Fibroblast of the aortic adventitia (primary cell): ENCODE measurements at regions not wholly inside any gene's neighbourhood (a gene's known extent, or its start where the extent isn't known, plus 50 kb on each side); places are given as distances from the start of the nearest gene placed in this dataset.

Experiments used
- DNase-seq: peaks from one replicate; pipeline ENCODE4 v3.0.0-alpha.2; 2010; ENCODE audit warnings: low read depth
- H3K4me3 ChIP-seq: 2 replicates; pipeline ENCODE4 v1.5.1; 2011; ENCODE audit warnings: low read depth, mild to moderate bottlenecking, control low read depth, low read length, moderate library complexity
- TF ChIP-seq, protein P1 (sequence below): IDR thresholded peaks from 2 replicates; pipeline ENCODE4 v1.5.1; 2011; ENCODE audit warnings: mild to moderate bottlenecking, low read length, control low read depth, inconsistent platforms; ENCODE audit not compliant: insufficient read depth

DNA sequence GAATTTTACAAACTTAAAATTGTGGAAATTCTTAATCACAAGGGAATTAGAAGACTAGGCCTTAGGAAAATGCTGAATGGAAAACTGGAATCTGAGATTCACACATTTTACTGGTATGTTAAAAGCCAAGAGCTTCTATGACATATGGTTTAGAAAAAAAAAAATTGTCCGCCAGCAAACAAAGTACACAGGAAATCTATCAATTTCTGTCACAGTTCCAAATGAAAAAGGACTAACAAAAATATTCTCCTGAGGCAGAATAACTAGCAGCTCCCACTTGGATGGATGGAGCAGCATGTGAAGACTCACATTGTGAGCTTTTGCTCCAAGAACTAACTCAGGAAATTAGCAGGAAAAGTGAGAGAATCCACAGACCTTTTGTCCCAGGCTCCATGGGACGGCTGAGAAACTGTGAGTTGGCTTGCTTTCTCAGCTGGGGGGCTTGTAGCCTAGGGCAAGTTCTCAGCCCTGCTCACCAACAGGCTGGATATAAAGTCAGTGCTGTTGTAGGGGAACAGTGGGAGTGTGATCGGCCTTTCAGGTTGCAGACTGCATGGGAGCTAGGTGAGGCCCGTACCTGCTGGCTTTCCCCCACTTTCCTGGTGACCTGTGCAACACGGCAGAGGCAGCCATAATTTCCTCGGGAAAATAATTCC, 731.1 kb upstream of the SGO1 start:
- TF ChIP-seq, protein P1, sequence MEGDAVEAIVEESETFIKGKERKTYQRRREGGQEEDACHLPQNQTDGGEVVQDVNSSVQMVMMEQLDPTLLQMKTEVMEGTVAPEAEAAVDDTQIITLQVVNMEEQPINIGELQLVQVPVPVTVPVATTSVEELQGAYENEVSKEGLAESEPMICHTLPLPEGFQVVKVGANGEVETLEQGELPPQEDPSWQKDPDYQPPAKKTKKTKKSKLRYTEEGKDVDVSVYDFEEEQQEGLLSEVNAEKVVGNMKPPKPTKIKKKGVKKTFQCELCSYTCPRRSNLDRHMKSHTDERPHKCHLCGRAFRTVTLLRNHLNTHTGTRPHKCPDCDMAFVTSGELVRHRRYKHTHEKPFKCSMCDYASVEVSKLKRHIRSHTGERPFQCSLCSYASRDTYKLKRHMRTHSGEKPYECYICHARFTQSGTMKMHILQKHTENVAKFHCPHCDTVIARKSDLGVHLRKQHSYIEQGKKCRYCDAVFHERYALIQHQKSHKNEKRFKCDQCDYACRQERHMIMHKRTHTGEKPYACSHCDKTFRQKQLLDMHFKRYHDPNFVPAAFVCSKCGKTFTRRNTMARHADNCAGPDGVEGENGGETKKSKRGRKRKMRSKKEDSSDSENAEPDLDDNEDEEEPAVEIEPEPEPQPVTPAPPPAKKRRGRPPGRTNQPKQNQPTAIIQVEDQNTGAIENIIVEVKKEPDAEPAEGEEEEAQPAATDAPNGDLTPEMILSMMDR = no peak
- no peak for DNase-seq
- H3K4me3 ChIP-seq = no peak overlapping the region

DNA sequence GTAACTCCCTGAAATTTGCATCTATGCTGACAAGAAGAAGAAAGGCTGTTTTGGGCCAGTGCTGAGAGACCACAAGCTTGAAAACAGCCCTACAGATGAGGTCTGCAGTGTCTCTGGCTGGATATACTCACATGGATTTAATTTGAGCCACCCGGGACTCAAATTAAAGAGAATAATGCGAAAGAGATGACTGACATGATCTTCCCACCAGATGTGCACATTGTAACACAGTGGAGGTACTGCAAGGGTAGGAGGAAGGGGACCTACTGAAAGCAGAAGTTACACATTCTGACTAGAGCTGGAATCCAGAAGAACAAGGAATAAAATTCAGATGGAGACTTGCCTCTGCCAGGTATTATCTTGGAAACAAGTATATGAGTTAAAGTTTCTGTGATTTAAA, 728.3 kb upstream of the SGO1 start:
- no peak for DNase-seq
- TF ChIP-seq, protein P1 = no peak
- no peak overlapping the region for H3K4me3 ChIP-seq

DNA sequence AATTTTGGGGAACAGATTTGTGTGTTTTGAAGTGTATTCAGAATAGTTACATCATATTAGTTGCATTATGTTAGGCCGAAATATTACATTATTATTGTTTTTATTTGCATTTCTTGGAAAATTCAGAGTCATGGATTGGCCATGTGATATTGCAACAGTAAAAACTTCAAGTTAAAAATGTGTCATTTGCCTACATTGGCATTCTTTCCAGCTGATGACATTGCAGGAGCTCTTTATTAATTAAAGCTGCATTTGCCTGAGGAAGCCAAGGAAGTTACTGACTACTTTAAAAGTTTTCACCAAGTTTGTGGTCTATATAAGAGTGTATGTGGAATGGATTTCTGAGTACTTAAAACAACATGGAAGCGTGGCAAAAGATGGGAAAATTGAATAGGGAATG, 726.4 kb upstream of the SGO1 start:
- no peak overlapping the region for H3K4me3 ChIP-seq

DNA sequence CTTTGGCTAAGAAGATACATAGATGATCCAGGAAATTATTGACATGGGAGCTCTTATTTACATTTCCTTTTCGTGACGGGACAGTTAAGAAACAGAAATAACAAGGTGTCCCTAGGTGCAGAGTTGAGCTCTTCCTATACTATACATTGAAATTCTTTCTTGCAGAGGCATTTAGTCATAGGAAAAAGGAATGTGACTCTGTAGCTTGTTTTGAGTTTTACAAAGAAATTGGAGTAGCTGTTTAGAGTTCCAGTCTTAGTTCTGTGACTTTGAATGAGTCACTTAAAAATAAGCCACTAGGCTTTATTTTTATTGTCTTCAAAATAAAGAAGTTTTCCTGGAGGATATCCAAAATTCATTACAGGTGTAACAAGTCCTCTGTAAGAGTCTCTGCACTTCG, 723.5 kb upstream of the SGO1 start:
- no peak overlapping the region for H3K4me3 ChIP-seq
- DNase-seq = no peak
- TF ChIP-seq, protein P1 = no peak

More for the DNA sequence above, 726.4 kb upstream of the SGO1 start:
- DNase-seq = no peak
- TF ChIP-seq, protein P1 = no peak

DNA sequence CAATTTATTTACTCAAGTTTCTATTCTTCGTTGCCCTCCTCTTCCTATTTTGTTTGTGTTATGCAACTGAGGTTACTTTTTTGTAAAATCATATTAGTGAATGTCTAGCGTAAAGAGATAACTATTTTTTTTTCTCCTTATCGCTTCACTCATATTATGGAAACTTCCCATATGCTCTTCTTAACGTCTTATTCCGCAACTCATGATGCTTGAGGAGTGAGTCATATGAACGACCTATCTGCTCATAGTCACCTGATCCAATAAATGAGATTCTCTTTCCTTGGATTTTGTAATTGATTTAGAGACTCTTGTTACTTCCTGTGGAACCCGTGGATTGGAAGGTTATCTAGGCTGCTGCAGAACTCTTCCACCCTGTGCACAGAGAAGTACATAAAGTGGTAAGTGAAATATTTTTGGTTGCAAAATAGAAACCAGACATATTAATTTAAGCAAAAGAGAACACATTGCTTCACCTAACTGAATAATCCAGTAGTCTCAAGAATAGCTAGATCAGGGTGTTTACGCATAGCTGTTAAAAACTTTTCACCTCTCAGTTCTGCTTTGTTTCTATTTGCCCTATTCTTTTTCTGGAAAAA, 719.3 kb upstream of the SGO1 start:
- DNase-seq = no peak
- TF ChIP-seq, protein P1 = no peak
- no peak overlapping the region for H3K4me3 ChIP-seq

DNA sequence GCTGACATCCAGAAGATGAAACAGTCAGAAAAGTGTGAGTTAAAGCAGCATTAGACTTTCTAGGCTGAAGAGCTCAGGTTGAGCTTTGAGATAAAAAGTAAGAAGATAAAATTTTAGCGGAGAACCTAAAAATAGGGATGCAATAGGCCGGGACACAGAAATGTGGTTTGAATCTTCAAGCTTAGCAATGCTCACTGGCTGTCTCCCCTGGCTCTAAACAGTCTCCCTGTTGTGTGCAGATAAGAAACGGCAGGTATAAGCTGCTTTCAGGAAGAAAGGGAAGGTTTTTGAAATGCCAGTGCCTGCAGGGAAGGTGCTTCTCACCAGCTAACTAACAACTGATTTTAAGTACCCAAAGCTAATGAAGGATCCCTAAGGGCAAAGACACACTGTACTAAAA, 718.7 kb upstream of the SGO1 start:
- TF ChIP-seq, protein P1 = no peak
- no peak for DNase-seq
- no peak overlapping the region for H3K4me3 ChIP-seq

DNA sequence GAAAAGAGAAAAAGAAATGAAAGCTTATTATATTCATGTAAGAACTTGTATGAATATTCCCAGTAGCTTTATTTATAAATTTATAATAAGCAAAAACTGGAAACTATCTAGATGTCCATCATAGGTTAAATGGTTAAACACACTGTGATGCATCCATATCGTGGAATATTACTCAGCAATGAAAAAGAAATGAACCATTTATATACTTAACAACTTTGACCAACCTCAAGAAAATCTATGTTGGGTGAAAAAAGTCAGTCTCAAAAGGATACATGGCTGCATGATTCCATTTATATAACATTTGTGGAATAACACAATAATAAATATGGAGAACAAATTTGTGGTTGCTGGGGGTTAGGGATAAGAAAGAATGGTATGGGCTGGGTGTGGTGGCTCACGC, 713.0 kb upstream of the SGO1 start:
- DNase-seq = no peak
- no peak overlapping the region for H3K4me3 ChIP-seq
- TF ChIP-seq, protein P1 = no peak
